ENCODE measurements at regions not wholly inside any gene's neighbourhood (a gene's known extent, or its start where the extent isn't known, plus 50 kb on each side); places are given as distances from the start of the nearest gene placed in this dataset.
"Not testable (repeated sequence)": the region's sequence is repeated elsewhere in the genome, so short reads cannot be mapped to it uniquely, and the experiment has no call there.

GRCh38 chr13:23025864-23026608 is 154.7 kb upstream of the SGCG start:
- Mint-ChIP-seq H3K9me3 (ENCODE audit: unreplicated experiment) (no peaks in the 10 kb centered on the region), H3K27ac (ENCODE audit: unreplicated experiment) (no peak overlapping the region), H3K36me3 (ENCODE audit: unreplicated experiment) (no peaks in the 10 kb centered on the region), H3K4me3 (ENCODE audit: unreplicated experiment) (no peak overlapping the region), H3K27me3 (ENCODE audit: unreplicated experiment) (peaks cover 7% of the 10 kb centered on the region), H3K4me1 (ENCODE audit: low read depth, unreplicated experiment) (peaks cover 10% of the 10 kb centered on the region)
- no peak for DNase-seq
- TF ChIP-seq, protein P1, sequence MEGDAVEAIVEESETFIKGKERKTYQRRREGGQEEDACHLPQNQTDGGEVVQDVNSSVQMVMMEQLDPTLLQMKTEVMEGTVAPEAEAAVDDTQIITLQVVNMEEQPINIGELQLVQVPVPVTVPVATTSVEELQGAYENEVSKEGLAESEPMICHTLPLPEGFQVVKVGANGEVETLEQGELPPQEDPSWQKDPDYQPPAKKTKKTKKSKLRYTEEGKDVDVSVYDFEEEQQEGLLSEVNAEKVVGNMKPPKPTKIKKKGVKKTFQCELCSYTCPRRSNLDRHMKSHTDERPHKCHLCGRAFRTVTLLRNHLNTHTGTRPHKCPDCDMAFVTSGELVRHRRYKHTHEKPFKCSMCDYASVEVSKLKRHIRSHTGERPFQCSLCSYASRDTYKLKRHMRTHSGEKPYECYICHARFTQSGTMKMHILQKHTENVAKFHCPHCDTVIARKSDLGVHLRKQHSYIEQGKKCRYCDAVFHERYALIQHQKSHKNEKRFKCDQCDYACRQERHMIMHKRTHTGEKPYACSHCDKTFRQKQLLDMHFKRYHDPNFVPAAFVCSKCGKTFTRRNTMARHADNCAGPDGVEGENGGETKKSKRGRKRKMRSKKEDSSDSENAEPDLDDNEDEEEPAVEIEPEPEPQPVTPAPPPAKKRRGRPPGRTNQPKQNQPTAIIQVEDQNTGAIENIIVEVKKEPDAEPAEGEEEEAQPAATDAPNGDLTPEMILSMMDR (IDR thresholded peaks at IDR 0.05; ENCODE audit: partially characterized antibody, unreplicated experiment): no peak

- Mint-ChIP-seq H3K27ac (ENCODE audit: unreplicated experiment) (no peak overlapping the region), H3K4me3 (ENCODE audit: unreplicated experiment) (no peak overlapping the region), H3K9me3 (ENCODE audit: unreplicated experiment) (no peaks in the 10 kb centered on the region), H3K27me3 (ENCODE audit: unreplicated experiment) (no peaks in the 10 kb centered on the region), H3K36me3 (ENCODE audit: unreplicated experiment) (no peaks in the 10 kb centered on the region), H3K4me1 (ENCODE audit: low read depth, unreplicated experiment) (no peaks in the 10 kb centered on the region)
- TF ChIP-seq, protein P1 (IDR thresholded peaks at IDR 0.05; ENCODE audit: partially characterized antibody, unreplicated experiment): no peak
- DNase-seq: no peak
Measured at GRCh38 chr13:23039266-23039935, 141.4 kb upstream of the SGCG start.

DNA sequence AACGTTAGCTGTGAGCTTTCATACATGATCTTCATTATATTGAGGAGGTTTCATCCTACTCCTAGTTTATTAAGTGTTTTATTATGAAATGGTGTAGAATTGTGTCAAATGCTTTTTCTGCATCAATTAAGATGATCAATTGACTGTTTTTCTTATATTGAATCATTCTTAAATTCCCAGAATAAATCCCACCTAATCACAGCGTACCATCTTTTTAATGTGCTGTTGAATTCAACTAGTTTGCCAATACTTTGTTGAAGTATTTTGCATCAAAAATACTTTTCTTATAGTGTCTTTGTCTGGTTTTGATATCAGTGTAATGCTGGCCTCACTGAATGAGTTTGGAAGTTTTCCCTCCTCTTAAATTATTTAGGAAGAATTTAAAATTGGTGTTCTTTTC is 138.6 kb upstream of the SGCG start:
- no peak overlapping the region for H3K27ac Mint-ChIP-seq (ENCODE audit: unreplicated experiment)
- H3K36me3 Mint-ChIP-seq (ENCODE audit: unreplicated experiment): no peaks in the 10 kb centered on the region
- TF ChIP-seq, protein P1 (IDR thresholded peaks at IDR 0.05; ENCODE audit: partially characterized antibody, unreplicated experiment): no peak
- H3K4me1 Mint-ChIP-seq (ENCODE audit: low read depth, unreplicated experiment): no peaks in the 10 kb centered on the region
- H3K9me3 Mint-ChIP-seq (ENCODE audit: unreplicated experiment): no peaks in the 10 kb centered on the region
- H3K4me3 Mint-ChIP-seq (ENCODE audit: unreplicated experiment): no peak overlapping the region
- DNase-seq: no peak
- peaks cover 2% of the 10 kb centered on the region for H3K27me3 Mint-ChIP-seq (ENCODE audit: unreplicated experiment)

GRCh38 chr13:23044906-23045305 is 135.9 kb upstream of the SGCG start:
- no peaks in the 10 kb centered on the region for H3K36me3 Mint-ChIP-seq (ENCODE audit: unreplicated experiment)
- no peak overlapping the region for H3K4me3 Mint-ChIP-seq (ENCODE audit: unreplicated experiment)
- DNase-seq: no peak
- TF ChIP-seq, protein P1 (IDR thresholded peaks at IDR 0.05; ENCODE audit: partially characterized antibody, unreplicated experiment): no peak
- peaks cover 2% of the 10 kb centered on the region for H3K27me3 Mint-ChIP-seq (ENCODE audit: unreplicated experiment)
- H3K4me1 Mint-ChIP-seq (ENCODE audit: low read depth, unreplicated experiment): no peaks in the 10 kb centered on the region
- H3K9me3 Mint-ChIP-seq (ENCODE audit: unreplicated experiment): no peaks in the 10 kb centered on the region
- H3K27ac Mint-ChIP-seq (ENCODE audit: unreplicated experiment): no peak overlapping the region

DNA sequence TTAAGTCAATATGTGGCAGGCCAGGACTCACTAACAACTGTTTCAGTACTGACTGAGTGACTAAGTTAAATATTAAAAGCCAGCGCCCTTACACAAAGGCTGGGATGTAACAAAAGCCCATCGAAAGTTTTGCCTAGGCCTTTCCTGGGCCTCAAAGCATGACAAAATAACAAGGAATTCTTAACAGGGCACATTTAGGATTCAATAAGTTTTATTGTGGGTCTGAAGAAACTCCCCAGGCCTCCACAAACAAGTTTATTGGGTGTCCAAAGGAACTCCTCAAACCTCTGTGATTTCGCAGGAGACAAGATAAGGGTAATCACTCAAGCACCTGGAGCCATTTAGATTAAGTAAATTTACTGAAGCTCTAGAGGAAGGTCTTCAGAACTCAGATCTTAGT is 130.7 kb upstream of the SGCG start:
- no peaks in the 10 kb centered on the region for H3K4me1 Mint-ChIP-seq (ENCODE audit: low read depth, unreplicated experiment)

DNA sequence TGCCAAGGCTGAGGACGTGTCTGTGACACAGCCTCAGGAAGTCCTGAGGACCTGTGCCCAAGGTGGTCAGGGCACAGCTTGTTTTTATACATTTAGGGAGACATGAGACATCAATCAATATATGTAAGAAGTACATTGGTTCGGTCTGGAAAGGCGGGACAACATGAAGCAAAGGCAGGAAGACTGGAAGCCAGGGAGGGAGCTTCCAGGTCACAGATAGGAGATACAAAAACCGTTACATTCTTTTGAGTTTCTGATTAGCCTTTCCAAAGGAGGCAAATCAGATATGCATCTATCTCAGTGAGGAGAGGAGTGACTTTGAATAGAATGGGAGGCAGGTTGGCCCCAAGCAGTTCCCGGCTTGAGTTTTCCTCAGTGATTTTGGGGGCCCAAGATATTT is 127.1 kb upstream of the SGCG start:
- DNase-seq; H3K36me3 Mint-ChIP-seq (ENCODE audit: unreplicated experiment); H3K9me3 Mint-ChIP-seq (ENCODE audit: unreplicated experiment); H3K27me3 Mint-ChIP-seq (ENCODE audit: unreplicated experiment); H3K27ac Mint-ChIP-seq (ENCODE audit: unreplicated experiment); H3K4me1 Mint-ChIP-seq (ENCODE audit: low read depth, unreplicated experiment); H3K4me3 Mint-ChIP-seq (ENCODE audit: unreplicated experiment): not testable (repeated sequence)

More for the DNA sequence above, 130.7 kb upstream of the SGCG start:
- no peaks in the 10 kb centered on the region for H3K36me3 Mint-ChIP-seq (ENCODE audit: unreplicated experiment)
- H3K27ac Mint-ChIP-seq (ENCODE audit: unreplicated experiment): no peak overlapping the region
- peaks cover 2% of the 10 kb centered on the region for H3K27me3 Mint-ChIP-seq (ENCODE audit: unreplicated experiment)
- no peak overlapping the region for H3K4me3 Mint-ChIP-seq (ENCODE audit: unreplicated experiment)
- DNase-seq: no peak
- TF ChIP-seq, protein P1 (IDR thresholded peaks at IDR 0.05; ENCODE audit: partially characterized antibody, unreplicated experiment): no peak
- no peaks in the 10 kb centered on the region for H3K9me3 Mint-ChIP-seq (ENCODE audit: unreplicated experiment)

All from glutamatergic neuron (in vitro differentiated cells).